NCI-H128 (cell line): ENCODE measurements at regions not wholly inside any gene's neighbourhood (a gene's known extent, or its start where the extent isn't known, plus 50 kb on each side); places are given as distances from the start of the nearest gene placed in this dataset.

ENCODE experiments used
- DNase-seq: peaks from one replicate; lab custom pipeline; 2025; ENCODE audit not compliant: unreplicated experiment; lab: John Stamatoyannopoulos, UW

GRCh38 chr4:183846951-183847350 lies 58.2 kb upstream of the STOX2 start:
- DNase-seq: no peak

- no peak for DNase-seq
Observed at GRCh38 chr4:183848805-183849204, 56.3 kb upstream of the STOX2 start.

- DNase-seq: no peak
Observed at GRCh38 chr4:183852910-183853547, 52.1 kb upstream of the STOX2 start.

GRCh38 chr4:183853548-183853940 lies 51.6 kb upstream of the STOX2 start:
- no peak for DNase-seq
